ENCODE measurements at regions not wholly inside any gene's neighbourhood (a gene's known extent, or its start where the extent isn't known, plus 50 kb on each side); places are given as distances from the start of the nearest gene placed in this dataset.

- Histone ChIP-seq H3K36me3 (no peaks in the 10 kb centered on the region), H3K9me3 (no peaks in the 10 kb centered on the region), H3K27ac (no peak overlapping the region), H3K4me1 (no peaks in the 10 kb centered on the region), H3K27me3 (no peaks in the 10 kb centered on the region), H3K4me3 (no peak overlapping the region)
- intact Hi-C loops (cut with DNase I; ENCODE audit: low total_unique reads) = no loop called here
- TF ChIP-seq POLR2A (IDR thresholded peaks at IDR 0.05) (no peak), POLR2AphosphoS5 (IDR thresholded peaks at IDR 0.05) (no peak), CTCF (IDR thresholded peaks at IDR 0.05) (no peak)
- no peak for DNase-seq (ENCODE audit: low spot score in 2 of 2)
Measured at GRCh38 chr5:79851391-79851863, 139.6 kb downstream of the MTX3 start.

- intact Hi-C loops (cut with DNase I; ENCODE audit: low total_unique reads) = no loop called here
- no peak for DNase-seq (ENCODE audit: low spot score in 2 of 2)
- no peaks in the 10 kb centered on the region for H3K4me1 ChIP-seq
- H3K9me3 ChIP-seq = no peaks in the 10 kb centered on the region
- no peaks in the 10 kb centered on the region for H3K27me3 ChIP-seq
- H3K36me3 ChIP-seq = no peaks in the 10 kb centered on the region
- H3K27ac ChIP-seq = no peak overlapping the region
- H3K4me3 ChIP-seq = no peak overlapping the region
- TF ChIP-seq POLR2AphosphoS5 (IDR thresholded peaks at IDR 0.05) (no peak), POLR2A (IDR thresholded peaks at IDR 0.05) (no peak), CTCF (IDR thresholded peaks at IDR 0.05) (no peak)
Measured at GRCh38 chr5:79850941-79851340, 140.1 kb downstream of the MTX3 start.

GRCh38 chr5:79850316-79850822 lies 140.7 kb downstream of the MTX3 start:
- H3K4me3 ChIP-seq = no peak overlapping the region
- TF ChIP-seq POLR2A (IDR thresholded peaks at IDR 0.05) (no peak), POLR2AphosphoS5 (IDR thresholded peaks at IDR 0.05) (no peak)
- DNase-seq (ENCODE audit: low spot score in 2 of 2) = no peak
- H3K27ac ChIP-seq = no peak overlapping the region
- no peaks in the 10 kb centered on the region for H3K4me1 ChIP-seq
- intact Hi-C loops (cut with DNase I; ENCODE audit: low total_unique reads) = no loop called here
- no peaks in the 10 kb centered on the region for H3K27me3 ChIP-seq
- no peaks in the 10 kb centered on the region for H3K9me3 ChIP-seq
- no peaks in the 10 kb centered on the region for H3K36me3 ChIP-seq

- H3K4me3 ChIP-seq = no peak overlapping the region
- no peak for DNase-seq (ENCODE audit: low spot score in 2 of 2)
- intact Hi-C loops (cut with DNase I; ENCODE audit: low total_unique reads) = no loop called here
- H3K27me3 ChIP-seq = no peaks in the 10 kb centered on the region
- TF ChIP-seq POLR2A (IDR thresholded peaks at IDR 0.05) (no peak), POLR2AphosphoS5 (IDR thresholded peaks at IDR 0.05) (no peak), CTCF (IDR thresholded peaks at IDR 0.05) (no peak)
- H3K27ac ChIP-seq = no peak overlapping the region
- H3K9me3 ChIP-seq = no peaks in the 10 kb centered on the region
- no peaks in the 10 kb centered on the region for H3K4me1 ChIP-seq
- no peaks in the 10 kb centered on the region for H3K36me3 ChIP-seq
Measured at GRCh38 chr5:79849486-79850315, 141.4 kb downstream of the MTX3 start.

All from breast epithelium (tissue), 4 donors.